ENCODE measurements at regions not wholly inside any gene's neighbourhood (a gene's known extent, or its start where the extent isn't known, plus 50 kb on each side); places are given as distances from the start of the nearest gene placed in this dataset.

GRCh38 chr11:15716550-15716949 lies 601.8 kb downstream of the INSC start:
- WGBS, 2 experiments (ENCODE audit: insufficient coverage in 1 of 2, insufficient read length in 1 of 2), result 94 to 100% methylated on average over 2 of the region's 2 CpGs
- DNase-seq, result peak; percentile 34
- Histone ChIP-seq H3K36me3 (ENCODE audit: control insufficient read depth, insufficient read depth, low read length) (no peaks in the 10 kb centered on the region), H3K27ac (ENCODE audit: low read depth, low read length) (no peak overlapping the region), H3K4me3 (ENCODE audit: low read length) (no peak overlapping the region), H3K9me3 (ENCODE audit: control insufficient read depth, low read length) (peaks cover 3% of the 10 kb centered on the region), H3K27me3 (ENCODE audit: control insufficient read depth, insufficient read depth, low read length, poor library complexity, severe bottlenecking) (no peaks in the 10 kb centered on the region), H3K9ac (ENCODE audit: extremely low read depth, low read length, poor library complexity, severe bottlenecking) (no peak overlapping the region), H3K4me1 (ENCODE audit: control insufficient read depth, insufficient read depth, low read length) (peaks cover 5% of the 10 kb centered on the region)
- Mint-ChIP-seq H3K36me3 (ENCODE audit: low read depth) (no peaks in the 10 kb centered on the region), H3K4me3 (no peak overlapping the region), H3K27ac (no peak overlapping the region), H3K4me1 (peaks cover 29% of the 10 kb centered on the region), H3K27me3 (ENCODE audit: insufficient read depth) (peaks cover 6% of the 10 kb centered on the region), H3K9me3 (no peaks in the 10 kb centered on the region)
- no peak for TF ChIP-seq CTCF (conservative IDR thresholded peaks at IDR 0.05)

DNA sequence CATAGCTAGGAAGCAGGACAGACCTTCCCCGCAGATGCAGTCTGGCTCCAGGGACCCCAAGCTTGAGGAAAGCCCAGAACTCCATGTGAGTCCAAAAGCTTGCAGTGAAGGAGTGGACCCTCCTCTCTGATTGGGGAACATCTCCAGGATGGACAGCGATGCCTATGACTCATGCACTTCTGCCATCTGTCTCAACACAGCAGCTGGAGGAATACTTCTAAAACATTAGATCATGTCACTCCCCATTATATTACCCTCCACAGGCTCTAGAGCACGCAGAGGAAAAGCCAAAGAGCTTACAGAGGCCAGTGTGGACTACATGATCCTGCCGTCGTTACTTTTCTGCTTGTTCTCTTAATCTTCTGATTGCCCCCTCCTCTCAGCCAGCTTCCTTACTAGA lies 605.7 kb downstream of the INSC start:
- H3K27ac ChIP-seq (ENCODE audit: low read depth, low read length), result no peak overlapping the region
- no peak overlapping the region for H3K9ac ChIP-seq (ENCODE audit: extremely low read depth, low read length, poor library complexity, severe bottlenecking)
- no peaks in the 10 kb centered on the region for H3K27me3 ChIP-seq (ENCODE audit: control insufficient read depth, insufficient read depth, low read length, poor library complexity, severe bottlenecking)
- TF ChIP-seq CTCF (conservative IDR thresholded peaks at IDR 0.05), result no peak
- peaks cover 17% of the 10 kb centered on the region for H3K9me3 ChIP-seq (ENCODE audit: control insufficient read depth, low read length)
- no peak for DNase-seq
- H3K4me3 Mint-ChIP-seq, result no peak overlapping the region
- no peak overlapping the region for H3K27ac Mint-ChIP-seq
- H3K4me1 Mint-ChIP-seq, result peaks cover 21% of the 10 kb centered on the region
- peaks cover 4% of the 10 kb centered on the region for H3K4me1 ChIP-seq (ENCODE audit: control insufficient read depth, insufficient read depth, low read length)
- no peak overlapping the region for H3K4me3 ChIP-seq (ENCODE audit: low read length)
- WGBS, 2 experiments (ENCODE audit: insufficient coverage in 1 of 2, insufficient read length in 1 of 2), result 88 to 94% methylated on average over 5 of the region's 5 CpGs
- H3K9me3 Mint-ChIP-seq, result peaks cover 13% of the 10 kb centered on the region
- H3K36me3 ChIP-seq (ENCODE audit: control insufficient read depth, insufficient read depth, low read length), result no peaks in the 10 kb centered on the region
- H3K36me3 Mint-ChIP-seq (ENCODE audit: low read depth), result no peaks in the 10 kb centered on the region
- peaks cover 6% of the 10 kb centered on the region for H3K27me3 Mint-ChIP-seq (ENCODE audit: insufficient read depth)

DNA sequence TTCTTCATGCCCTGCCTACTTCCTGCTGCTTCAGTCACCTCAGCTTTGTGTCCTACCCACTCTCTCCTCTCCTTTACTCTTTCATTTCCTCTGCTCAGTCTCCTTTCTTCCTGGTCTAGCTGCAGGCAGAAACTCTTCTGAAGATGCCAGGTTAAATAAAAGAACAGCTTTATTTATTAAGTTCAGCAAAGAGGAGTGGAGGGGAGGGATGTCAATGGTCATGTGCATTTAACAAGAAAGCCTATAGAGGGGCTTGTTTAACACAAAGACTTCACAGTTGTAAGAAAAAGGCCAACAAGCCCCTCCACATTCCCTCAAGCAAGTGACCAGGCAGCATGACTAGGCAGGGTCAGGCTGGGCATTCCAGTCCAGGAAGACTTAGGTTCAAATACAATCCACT lies 609.2 kb downstream of the INSC start:
- H3K4me3 Mint-ChIP-seq, result no peak overlapping the region

More for the DNA sequence above, 609.2 kb downstream of the INSC start:
- Mint-ChIP-seq H3K27me3 (ENCODE audit: insufficient read depth) (peaks cover 2% of the 10 kb centered on the region), H3K36me3 (ENCODE audit: low read depth) (no peaks in the 10 kb centered on the region), H3K27ac (no peak overlapping the region), H3K4me1 (no peaks in the 10 kb centered on the region), H3K9me3 (peaks cover 13% of the 10 kb centered on the region)
- H3K9me3 ChIP-seq (ENCODE audit: control insufficient read depth, low read length), result peaks cover 17% of the 10 kb centered on the region
- H3K9ac ChIP-seq (ENCODE audit: extremely low read depth, low read length, poor library complexity, severe bottlenecking), result no peak overlapping the region
- DNase-seq, result no peak
- H3K36me3 ChIP-seq (ENCODE audit: control insufficient read depth, insufficient read depth, low read length), result no peaks in the 10 kb centered on the region
- no peaks in the 10 kb centered on the region for H3K4me1 ChIP-seq (ENCODE audit: control insufficient read depth, insufficient read depth, low read length)
- TF ChIP-seq CTCF (conservative IDR thresholded peaks at IDR 0.05), result no peak
- no peak overlapping the region for H3K27ac ChIP-seq (ENCODE audit: low read depth, low read length)
- H3K27me3 ChIP-seq (ENCODE audit: control insufficient read depth, insufficient read depth, low read length, poor library complexity, severe bottlenecking), result no peaks in the 10 kb centered on the region
- H3K4me3 ChIP-seq (ENCODE audit: low read length), result no peak overlapping the region

Measured in endodermal cell (in vitro differentiated cells).